Kidney (tissue), 13 donors: ENCODE measurements at regions not wholly inside any gene's neighbourhood (a gene's known extent, or its start where the extent isn't known, plus 50 kb on each side); places are given as distances from the start of the nearest gene placed in this dataset.

Experiments
- DNase-seq, 5 donors: peaks; one replicate each; pipeline ENCODE4 v3.0.0-alpha.2; 2013 to 2020
- FAIRE-seq: peaks from 2 replicates; lab custom pipeline; 2012; peaks lifted over from hg19 to GRCh38; lab: Jason Lieb, UNC
- H3K27ac ChIP-seq, 2 donors: one replicate each; pipeline ENCODE4 v1.7.0; 2013; ENCODE audit warnings: low read depth in 2 of 2, low read length in 2 of 2, inconsistent platforms in 1 of 2
- H3K27me3 ChIP-seq: one replicate; pipeline ENCODE4 v1.7.1; 2013; ENCODE audit warnings: low read length, inconsistent platforms; ENCODE audit not compliant: control insufficient read depth, insufficient read depth
- H3K36me3 ChIP-seq, 3 donors: one replicate each; pipeline versions ENCODE4 v1.7.0 to v1.7.1; 2013; ENCODE audit warnings: low read length in 3 of 3, control low read depth in 1 of 3, inconsistent platforms in 1 of 3; ENCODE audit not compliant: insufficient read depth in 3 of 3, control insufficient read depth in 2 of 3
- H3K4me1 ChIP-seq, 3 donors: one replicate each; pipeline versions ENCODE4 v1.7.0 to v1.7.1; 2013; ENCODE audit warnings: low read length in 3 of 3, inconsistent platforms in 1 of 3, low read depth in 1 of 3; ENCODE audit not compliant: control insufficient read depth in 2 of 3, insufficient read depth in 2 of 3
- H3K4me3 ChIP-seq, 3 donors: one replicate each; pipeline versions ENCODE4 v1.7.0 to v1.8.1; 2013; ENCODE audit warnings: low read length in 3 of 3, control low read depth in 1 of 3, inconsistent platforms in 1 of 3
- H3K9ac ChIP-seq, 3 donors: one replicate each; pipeline versions ENCODE4 v1.7.0 to v1.7.1; 2013; ENCODE audit warnings: low read length in 3 of 3, control low read depth in 1 of 3, inconsistent platforms in 1 of 3
- H3K9me3 ChIP-seq, 3 donors: one replicate each; pipeline versions ENCODE4 v1.7.0 to v1.7.1; 2013; ENCODE audit warnings: low read length in 3 of 3, control low read depth in 1 of 3, inconsistent platforms in 1 of 3; ENCODE audit not compliant: control insufficient read depth in 2 of 3, insufficient read depth in 1 of 3
- CTCF ChIP-seq: IDR thresholded peaks from 3 replicates; pipeline ENCODE4 v1.5.1; 2012; ENCODE audit warnings: mild to moderate bottlenecking, moderate library complexity, borderline replicate concordance; ENCODE audit not compliant: insufficient read depth; ENCODE audit errors: extremely low read depth
- intact Hi-C: fragments of 100-400 bp; cut with DNase I; formaldehyde crosslinking; loops from one replicate; pipeline ENCODE4 v1.11.1; 2022
- donor health status: control.
- donor health status: control.
- donor health status: control.
- donor health status: control.
- donor health status: control.
- donor health status: DM: yes; HTN: yes; CAD: no.
- donor health status: Normal renal cell carcinoma (clear cell type).

GRCh38 chr11:70522593-70523311, 124.4 kb downstream of the CTTN start:
- Histone ChIP-seq H3K9ac (no peak overlapping the region), H3K27me3 (no peaks in the 10 kb centered on the region), H3K4me1 (no peaks in the 10 kb centered on the region), H3K4me3 (no peak overlapping the region), H3K36me3 (no peaks in the 10 kb centered on the region), H3K9me3 (no peaks in the 10 kb centered on the region), H3K27ac (no peak overlapping the region)
- DNase-seq (peak; percentile 50 to 66 (median 58)), FAIRE-seq (no peak)
- intact Hi-C loops, result no loop called here
- TF ChIP-seq CTCF, result no peak

DNA sequence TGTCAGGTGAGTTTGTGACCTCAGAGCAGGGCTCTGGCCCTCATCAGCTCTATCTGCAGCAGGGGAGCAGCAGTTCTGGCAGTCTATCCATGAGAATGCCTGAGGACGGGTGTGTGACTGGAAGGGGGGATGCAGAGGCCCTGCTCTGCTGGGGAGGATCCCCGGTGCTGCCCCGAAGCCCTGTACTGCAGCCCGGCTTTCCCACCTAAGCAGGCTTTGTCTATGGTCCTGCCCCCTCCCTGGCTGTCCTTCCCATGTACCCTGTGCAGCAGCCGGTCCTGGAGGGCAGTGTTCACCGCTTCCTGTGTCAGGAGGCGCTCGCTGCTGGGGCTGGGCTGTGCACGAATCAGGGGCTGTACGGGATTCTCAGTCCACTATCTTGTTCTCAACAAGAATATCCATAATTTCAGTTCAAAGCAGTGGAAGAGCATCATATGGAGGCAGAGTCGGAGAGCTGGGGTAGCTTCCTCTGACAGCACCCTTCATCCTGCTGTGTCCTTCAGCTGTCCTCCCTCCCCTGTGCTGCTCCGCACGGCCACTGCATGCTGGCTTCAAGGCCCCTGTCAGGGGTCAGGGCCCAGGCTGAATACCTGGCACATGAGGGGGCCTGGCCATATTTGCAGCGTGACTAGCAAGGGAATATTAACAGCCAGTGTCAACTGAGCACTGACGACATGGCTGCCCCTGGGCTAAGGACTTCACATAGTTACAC, 125.2 kb downstream of the CTTN start:
- DNase-seq (peak in 2 of 5 donors; percentile 30 to 54), FAIRE-seq (no peak)
- intact Hi-C loops, result no loop called here
- Histone ChIP-seq H3K9ac (no peak overlapping the region), H3K36me3 (no peaks in the 10 kb centered on the region), H3K27me3 (no peaks in the 10 kb centered on the region), H3K27ac (no peak overlapping the region), H3K9me3 (no peaks in the 10 kb centered on the region), H3K4me1 (no peaks in the 10 kb centered on the region), H3K4me3 (no peak overlapping the region)
- no peak for TF ChIP-seq CTCF

- no peak overlapping the region for H3K9ac ChIP-seq
- no peaks in the 10 kb centered on the region for H3K4me1 ChIP-seq
- intact Hi-C loops, result no loop called here
- FAIRE-seq (no peak), DNase-seq (peak in 2 of 5 donors; percentile 33 to 48)
- no peak overlapping the region for H3K27ac ChIP-seq
- H3K4me3 ChIP-seq, result no peak overlapping the region
- no peaks in the 10 kb centered on the region for H3K36me3 ChIP-seq
- H3K27me3 ChIP-seq, result no peaks in the 10 kb centered on the region
- H3K9me3 ChIP-seq, result no peaks in the 10 kb centered on the region
- no peak for TF ChIP-seq CTCF
Measured at GRCh38 chr11:70524096-70524922, 126.0 kb downstream of the CTTN start.
